HL-60 (cell line): ENCODE measurements at regions not wholly inside any gene's neighbourhood (a gene's known extent, or its start where the extent isn't known, plus 50 kb on each side); places are given as distances from the start of the nearest gene placed in this dataset.

Experiments used
- DNase-seq, 2 experiments: peaks; one replicate each; pipeline ENCODE4 v3.0.0-alpha.2; 2010 to 2020; ENCODE audit warnings: low read depth in 1 of 2, low spot score in 1 of 2
- H3K27ac ChIP-seq: fragments of 250-450 bp; sonication (Bioruptor Pico); replicated peaks from 2 replicates; pipeline ENCODE4 v1.5.1; 2020; ENCODE audit warnings: mild to moderate bottlenecking, moderate library complexity
- H3K27me3 ChIP-seq: fragments of 250-450 bp; sonication (Bioruptor Pico); 2 replicates; pipeline ENCODE4 v1.5.1; 2021; ENCODE audit warnings: mild to moderate bottlenecking, moderate library complexity; ENCODE audit not compliant: insufficient read depth, poor library complexity, severe bottlenecking
- H3K4me3 ChIP-seq: replicated peaks from 2 replicates; pipeline ENCODE4 v1.5.1; 2011; ENCODE audit warnings: mild to moderate bottlenecking, control low read depth, low read length; ENCODE audit not compliant: insufficient read depth
- GABPA ChIP-seq: IDR thresholded peaks from 2 replicates; pipeline ENCODE4 v1.6.1; 2012; ENCODE audit warnings: low read depth
- POLR2AphosphoS5 ChIP-seq: IDR thresholded peaks from 2 replicates; pipeline ENCODE4 v1.6.1; 2012; ENCODE audit warnings: low read depth
- SPI1 ChIP-seq: IDR thresholded peaks from 2 replicates; pipeline ENCODE4 v1.6.1; 2012; ENCODE audit warnings: low read depth, mild to moderate bottlenecking, borderline replicate concordance
- TF ChIP-seq, protein P1 (sequence below): IDR thresholded peaks from one replicate; pipeline ENCODE4 v1.5.1; 2011; ENCODE audit warnings: low read length, control low read depth, inconsistent platforms; ENCODE audit not compliant: insufficient read depth
- TF ChIP-seq, protein P2 (sequence below): IDR thresholded peaks from 2 replicates; pipeline ENCODE4 v1.6.1; 2012; ENCODE audit warnings: low read depth; ENCODE audit not compliant: insufficient replicate concordance

DNA sequence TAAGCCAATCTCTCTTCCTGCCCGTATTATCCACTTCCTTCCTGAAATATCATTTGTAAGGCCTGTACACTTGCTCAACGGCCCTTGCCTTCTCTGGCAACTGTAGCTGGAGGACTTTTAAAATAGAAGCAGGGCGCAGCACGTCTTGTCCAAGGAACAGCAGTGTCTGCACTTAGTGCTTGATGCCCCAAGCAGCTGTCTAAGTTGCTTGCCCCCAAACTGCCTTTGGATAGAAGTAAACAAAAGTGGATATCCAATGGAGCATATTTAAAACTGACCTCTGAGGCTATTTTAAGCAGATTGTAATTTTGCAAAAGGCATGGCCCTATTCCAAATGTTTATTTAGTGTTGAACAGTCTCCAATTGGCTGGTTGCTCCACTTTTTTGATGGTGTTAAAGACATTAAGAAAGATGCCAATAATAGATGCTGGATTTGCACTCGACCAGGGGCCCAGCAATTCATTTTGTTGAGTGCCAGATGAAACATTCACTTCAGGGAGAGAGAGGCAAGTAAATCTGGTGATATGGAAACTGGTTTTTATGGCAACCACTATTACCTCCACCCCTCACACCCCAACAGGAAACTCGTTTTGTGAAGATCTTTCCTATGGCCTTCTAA, 526.8 kb upstream of the TBL1XR1 start:
- Histone ChIP-seq H3K4me3 (no peak overlapping the region), H3K27me3 (no peaks in the 10 kb centered on the region), H3K27ac (peak overlapping the region; percentile 48)
- no peak for TF ChIP-seq GABPA
- peak; percentile 71; the same call in 1 of the 2 replicates for TF ChIP-seq SPI1
- DNase-seq = peak; percentile 5 to 80

DNA sequence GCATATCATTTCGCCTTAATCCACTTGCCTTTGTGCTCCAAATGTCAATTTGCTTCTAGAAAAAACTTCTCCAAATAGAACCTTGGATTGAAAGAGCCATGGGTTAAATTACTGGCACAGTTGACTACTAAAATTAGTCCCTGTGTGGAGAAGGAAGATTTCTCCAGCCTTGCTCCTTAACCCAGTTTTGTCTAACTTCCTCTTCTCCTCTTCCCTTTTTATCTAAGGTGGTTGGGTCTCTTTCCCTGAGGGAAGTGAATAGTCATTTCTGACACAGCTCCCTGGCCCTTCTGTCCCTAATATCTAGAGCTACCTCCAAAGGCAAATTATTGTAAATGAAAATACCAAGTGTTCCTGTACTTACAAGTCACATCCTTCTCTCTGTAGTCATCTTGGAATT, 527.9 kb upstream of the TBL1XR1 start:
- TF ChIP-seq GABPA = no peak
- peak; percentile 91 for TF ChIP-seq SPI1
- no peak for TF ChIP-seq POLR2AphosphoS5
- peak overlapping the region; percentile 48 for H3K27ac ChIP-seq
- peak; percentile 11 to 49 for DNase-seq
- H3K27me3 ChIP-seq = no peaks in the 10 kb centered on the region
- no peak overlapping the region for H3K4me3 ChIP-seq

DNA sequence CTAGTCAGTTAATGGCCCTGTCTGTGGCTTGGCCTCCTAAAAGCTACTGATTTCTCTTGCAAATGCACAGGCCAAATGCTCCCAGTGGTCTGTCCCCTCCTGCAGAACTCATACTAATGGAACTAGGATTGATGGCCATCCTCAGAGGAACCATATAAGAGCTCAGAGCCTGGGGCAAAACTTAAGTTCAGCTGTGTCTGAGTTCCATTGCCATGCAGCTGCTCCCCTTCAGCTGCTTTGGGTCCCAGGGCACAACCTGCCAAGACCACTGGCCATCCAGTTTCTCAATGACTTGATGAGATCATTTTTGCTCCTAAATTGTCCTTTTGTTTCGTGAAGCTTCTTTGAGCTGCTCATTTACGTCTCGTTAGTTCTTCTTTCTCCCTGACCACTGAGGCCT, 529.5 kb upstream of the TBL1XR1 start:
- no peak for DNase-seq
- H3K4me3 ChIP-seq = no peak overlapping the region
- H3K27ac ChIP-seq = no peak overlapping the region
- no peaks in the 10 kb centered on the region for H3K27me3 ChIP-seq
- TF ChIP-seq POLR2AphosphoS5 (no peak), SPI1 (no peak), GABPA (no peak)
- TF ChIP-seq, protein P1, sequence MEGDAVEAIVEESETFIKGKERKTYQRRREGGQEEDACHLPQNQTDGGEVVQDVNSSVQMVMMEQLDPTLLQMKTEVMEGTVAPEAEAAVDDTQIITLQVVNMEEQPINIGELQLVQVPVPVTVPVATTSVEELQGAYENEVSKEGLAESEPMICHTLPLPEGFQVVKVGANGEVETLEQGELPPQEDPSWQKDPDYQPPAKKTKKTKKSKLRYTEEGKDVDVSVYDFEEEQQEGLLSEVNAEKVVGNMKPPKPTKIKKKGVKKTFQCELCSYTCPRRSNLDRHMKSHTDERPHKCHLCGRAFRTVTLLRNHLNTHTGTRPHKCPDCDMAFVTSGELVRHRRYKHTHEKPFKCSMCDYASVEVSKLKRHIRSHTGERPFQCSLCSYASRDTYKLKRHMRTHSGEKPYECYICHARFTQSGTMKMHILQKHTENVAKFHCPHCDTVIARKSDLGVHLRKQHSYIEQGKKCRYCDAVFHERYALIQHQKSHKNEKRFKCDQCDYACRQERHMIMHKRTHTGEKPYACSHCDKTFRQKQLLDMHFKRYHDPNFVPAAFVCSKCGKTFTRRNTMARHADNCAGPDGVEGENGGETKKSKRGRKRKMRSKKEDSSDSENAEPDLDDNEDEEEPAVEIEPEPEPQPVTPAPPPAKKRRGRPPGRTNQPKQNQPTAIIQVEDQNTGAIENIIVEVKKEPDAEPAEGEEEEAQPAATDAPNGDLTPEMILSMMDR = no peak
- TF ChIP-seq, protein P2, sequence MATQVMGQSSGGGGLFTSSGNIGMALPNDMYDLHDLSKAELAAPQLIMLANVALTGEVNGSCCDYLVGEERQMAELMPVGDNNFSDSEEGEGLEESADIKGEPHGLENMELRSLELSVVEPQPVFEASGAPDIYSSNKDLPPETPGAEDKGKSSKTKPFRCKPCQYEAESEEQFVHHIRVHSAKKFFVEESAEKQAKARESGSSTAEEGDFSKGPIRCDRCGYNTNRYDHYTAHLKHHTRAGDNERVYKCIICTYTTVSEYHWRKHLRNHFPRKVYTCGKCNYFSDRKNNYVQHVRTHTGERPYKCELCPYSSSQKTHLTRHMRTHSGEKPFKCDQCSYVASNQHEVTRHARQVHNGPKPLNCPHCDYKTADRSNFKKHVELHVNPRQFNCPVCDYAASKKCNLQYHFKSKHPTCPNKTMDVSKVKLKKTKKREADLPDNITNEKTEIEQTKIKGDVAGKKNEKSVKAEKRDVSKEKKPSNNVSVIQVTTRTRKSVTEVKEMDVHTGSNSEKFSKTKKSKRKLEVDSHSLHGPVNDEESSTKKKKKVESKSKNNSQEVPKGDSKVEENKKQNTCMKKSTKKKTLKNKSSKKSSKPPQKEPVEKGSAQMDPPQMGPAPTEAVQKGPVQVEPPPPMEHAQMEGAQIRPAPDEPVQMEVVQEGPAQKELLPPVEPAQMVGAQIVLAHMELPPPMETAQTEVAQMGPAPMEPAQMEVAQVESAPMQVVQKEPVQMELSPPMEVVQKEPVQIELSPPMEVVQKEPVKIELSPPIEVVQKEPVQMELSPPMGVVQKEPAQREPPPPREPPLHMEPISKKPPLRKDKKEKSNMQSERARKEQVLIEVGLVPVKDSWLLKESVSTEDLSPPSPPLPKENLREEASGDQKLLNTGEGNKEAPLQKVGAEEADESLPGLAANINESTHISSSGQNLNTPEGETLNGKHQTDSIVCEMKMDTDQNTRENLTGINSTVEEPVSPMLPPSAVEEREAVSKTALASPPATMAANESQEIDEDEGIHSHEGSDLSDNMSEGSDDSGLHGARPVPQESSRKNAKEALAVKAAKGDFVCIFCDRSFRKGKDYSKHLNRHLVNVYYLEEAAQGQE = no peak

DNA sequence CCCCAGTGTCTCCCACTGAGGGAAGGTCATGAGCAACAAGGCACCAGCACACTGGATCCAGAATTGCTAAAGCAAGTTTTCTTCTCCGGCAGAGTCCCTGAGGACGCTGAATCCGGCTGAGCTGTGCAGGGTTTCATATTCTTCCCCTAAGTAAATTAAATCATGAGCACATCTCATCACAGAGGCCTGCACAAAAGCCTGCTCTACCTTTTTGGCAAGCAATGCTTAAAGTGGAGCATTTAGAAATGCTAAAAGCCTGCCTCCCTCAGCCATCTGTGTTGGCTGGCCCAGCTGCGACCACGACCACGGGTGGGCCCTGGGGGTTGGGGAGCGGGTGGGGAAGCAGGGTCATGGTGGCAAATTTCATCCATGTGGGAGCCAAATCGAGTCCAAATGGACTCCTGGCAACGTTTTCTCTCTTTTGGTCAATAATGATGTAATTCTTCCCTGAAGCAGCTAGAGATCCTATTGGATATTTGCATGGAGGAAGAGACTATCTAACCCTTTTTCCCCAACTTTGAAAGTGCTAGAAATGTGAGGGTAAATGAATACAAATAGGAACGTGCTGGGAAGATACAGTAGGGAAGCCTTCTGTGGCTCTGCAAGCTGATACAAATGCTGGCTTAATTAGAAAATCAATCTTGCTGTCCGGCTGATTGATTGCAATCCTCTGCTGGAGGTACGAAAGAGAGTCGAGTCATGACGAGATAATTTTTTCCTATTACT, 532.8 kb upstream of the TBL1XR1 start:
- Histone ChIP-seq H3K27me3 (no peaks in the 10 kb centered on the region), H3K27ac (no peak overlapping the region), H3K4me3 (no peak overlapping the region)
- TF ChIP-seq, protein P2 = no peak
- TF ChIP-seq GABPA (no peak), POLR2AphosphoS5 (no peak), SPI1 (no peak)
- TF ChIP-seq, protein P1 = no peak
- DNase-seq = no peak
